ENCODE measurements at regions not wholly inside any gene's neighbourhood (a gene's known extent, or its start where the extent isn't known, plus 50 kb on each side); places are given as distances from the start of the nearest gene placed in this dataset.

DNA sequence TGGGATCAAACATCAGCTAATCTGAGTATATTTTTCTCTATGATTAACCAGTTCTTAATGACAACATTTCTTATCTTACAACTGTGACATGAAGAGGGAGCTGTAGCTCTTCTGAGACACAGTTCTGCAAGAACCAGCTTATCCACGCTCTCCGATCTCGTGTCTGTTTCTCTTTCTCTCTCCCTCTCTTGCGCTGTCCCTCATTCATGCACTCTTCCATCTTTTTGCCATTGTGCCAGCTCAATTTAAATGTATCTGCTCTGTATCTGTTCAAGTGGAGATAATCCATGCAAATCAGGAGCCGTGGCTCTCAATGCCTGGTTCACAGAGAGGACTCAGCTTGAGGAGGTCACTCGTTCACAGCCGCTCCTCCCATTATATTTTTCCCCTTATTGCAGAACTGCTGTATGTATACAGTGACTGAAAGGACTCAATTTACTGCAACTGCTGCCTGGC, 494.7 kb upstream of the ADGRL2 start:
- peak overlapping the region; percentile 20 to 58 (median 40); a peak in 7 of 8 replicates for H3K4me3 ChIP-seq (ENCODE audit: extremely low read depth in 1 of 4, insufficient read depth in 2 of 4, low read depth in 3 of 4, low read length in 4 of 4)
- DNase-seq (ENCODE audit: low read depth in 1 of 2, low spot score in 2 of 2): peak in 1 of 2 experiments; percentile 49
- 17% methylated on average over 7 of the region's 7 CpGs; no CpG with 5 or more reads in 1 of the 2 experiments for WGBS, 2 experiments (ENCODE audit: extremely low coverage in 1 of 2, insufficient coverage in 1 of 2, insufficient read length in 1 of 2, insufficient replicate concordance in 2 of 2, low coverage in 1 of 2, low lambda C conversion rate in 2 of 2, missing lambda C conversion rate in 1 of 2)

More for the DNA sequence above, 494.7 kb upstream of the ADGRL2 start:
- no peaks in the 10 kb centered on the region for H3K79me1 ChIP-seq (ENCODE audit: low read depth, low read length)
- CTCF ChIA-PET (ENCODE audit: partially characterized antibody): interaction anchor here (0.5 to 1.8 kb wide), 17 partner anchors 19 to 1075 kb away, joined by 3 to 6 read pairs (median 3); no protein-coding TSS in a partner anchor
- FAIRE-seq: peak; percentile 88
- no peak overlapping the region for H3K14ac ChIP-seq (ENCODE audit: insufficient read length)
- no peak overlapping the region for H4K91ac ChIP-seq (replicated peaks; ENCODE audit: insufficient read length, low read length)
- H3K27me3 ChIP-seq (replicated peaks in 1 of 4; ENCODE audit: control insufficient read depth in 3 of 4, extremely low read depth in 1 of 4, insufficient read depth in 3 of 4, low read length in 3 of 4): no peaks in the 10 kb centered on the region
- H3K4me2 ChIP-seq (ENCODE audit: insufficient read depth in 1 of 2, low read depth in 2 of 2, low read length in 2 of 2): peak overlapping the region; percentile 54 to 71
- no peak overlapping the region for H2BK5ac ChIP-seq (ENCODE audit: low read depth, low read length)
- peak overlapping the region; percentile 63; the same call in 1 of the 2 replicates for H2BK20ac ChIP-seq (ENCODE audit: low read length)
- no peak overlapping the region for H2AK5ac ChIP-seq (ENCODE audit: low read depth, low read length)
- peak overlapping the region; percentile 2; the same call in 1 of the 2 replicates for H3K27ac ChIP-seq (ENCODE audit: low read depth, low read length)
- H4K8ac ChIP-seq (ENCODE audit: extremely low read depth, insufficient read depth, low read length): no peak overlapping the region
- H2BK12ac ChIP-seq (ENCODE audit: low read depth, low read length): 0 out of 2 replicates have a peak overlapping the region, but pooled peaks have one; percentile 1
- no peaks in the 10 kb centered on the region for H4K20me1 ChIP-seq (replicated peaks in 1 of 2; ENCODE audit: control insufficient read depth in 1 of 2, insufficient read depth in 2 of 2, low read length in 2 of 2)
- H3K9me3 ChIP-seq (ENCODE audit: insufficient read depth in 2 of 2, low read depth in 1 of 2, low read length in 1 of 2): no peaks in the 10 kb centered on the region
- H2AFZ ChIP-seq (ENCODE audit: low read length): peak overlapping the region; percentile 67; the same call in 1 of the 2 replicates
- H3K4ac ChIP-seq (replicated peaks; ENCODE audit: insufficient read length, low read depth, low read length): no peak overlapping the region
- peaks cover 0 to 22% (median 2%) of the 10 kb centered on the region in 4 experiments; a peak in 2 of 7 replicates for H3K4me1 ChIP-seq (replicated peaks in 1 of 4; ENCODE audit: control insufficient read depth in 3 of 4, insufficient read depth in 4 of 4, low read length in 3 of 4)
- POLR2A ChIA-PET (ENCODE audit: partially characterized antibody): interaction anchor here (1.4 kb wide), 1 partner anchor 496 kb away, joined by 4 read pairs; no protein-coding TSS in a partner anchor
- H4K5ac ChIP-seq (ENCODE audit: insufficient read length, low read depth, low read length): peak overlapping the region; percentile 7
- TF ChIP-seq KDM1A (IDR thresholded peaks at IDR 0.05; ENCODE audit: borderline replicate concordance, low read length) (no peak), RAD21 (IDR thresholded peaks at IDR 0.05 in 1 of 2, conservative IDR thresholded peaks at IDR 0.05 in 1 of 2; ENCODE audit: low read depth in 2 of 2, low read length in 2 of 2) (peak; percentile 80 to 81)
- TF ChIP-seq, protein P1, sequence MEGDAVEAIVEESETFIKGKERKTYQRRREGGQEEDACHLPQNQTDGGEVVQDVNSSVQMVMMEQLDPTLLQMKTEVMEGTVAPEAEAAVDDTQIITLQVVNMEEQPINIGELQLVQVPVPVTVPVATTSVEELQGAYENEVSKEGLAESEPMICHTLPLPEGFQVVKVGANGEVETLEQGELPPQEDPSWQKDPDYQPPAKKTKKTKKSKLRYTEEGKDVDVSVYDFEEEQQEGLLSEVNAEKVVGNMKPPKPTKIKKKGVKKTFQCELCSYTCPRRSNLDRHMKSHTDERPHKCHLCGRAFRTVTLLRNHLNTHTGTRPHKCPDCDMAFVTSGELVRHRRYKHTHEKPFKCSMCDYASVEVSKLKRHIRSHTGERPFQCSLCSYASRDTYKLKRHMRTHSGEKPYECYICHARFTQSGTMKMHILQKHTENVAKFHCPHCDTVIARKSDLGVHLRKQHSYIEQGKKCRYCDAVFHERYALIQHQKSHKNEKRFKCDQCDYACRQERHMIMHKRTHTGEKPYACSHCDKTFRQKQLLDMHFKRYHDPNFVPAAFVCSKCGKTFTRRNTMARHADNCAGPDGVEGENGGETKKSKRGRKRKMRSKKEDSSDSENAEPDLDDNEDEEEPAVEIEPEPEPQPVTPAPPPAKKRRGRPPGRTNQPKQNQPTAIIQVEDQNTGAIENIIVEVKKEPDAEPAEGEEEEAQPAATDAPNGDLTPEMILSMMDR (IDR thresholded peaks at IDR 0.05; ENCODE audit: control extremely low read depth in 1 of 3, insufficient read depth in 1 of 3, low read depth in 1 of 3, low read length in 3 of 3): peak in 2 of 3 experiments; percentile 37 to 53; a peak in 2 of 4 replicates
- no peak overlapping the region for H3K23ac ChIP-seq (ENCODE audit: insufficient read length)
- peak overlapping the region; percentile 4; the same call in 1 of the 2 replicates for H3K18ac ChIP-seq (ENCODE audit: extremely low read depth, low read length)
- peaks cover 0 to 8% of the 10 kb centered on the region in 2 experiments; a peak in 1 of 4 replicates for H3K79me2 ChIP-seq (ENCODE audit: control insufficient read depth in 1 of 2, insufficient read depth in 2 of 2, low read length in 2 of 2)
- H3K56ac ChIP-seq (replicated peaks; ENCODE audit: insufficient read length, low read depth, low read length): no peak overlapping the region
- H3K23me2 ChIP-seq (ENCODE audit: low read depth, low read length): no peaks in the 10 kb centered on the region
- H3K9ac ChIP-seq (replicated peaks in 1 of 4; ENCODE audit: extremely low read depth in 1 of 4, low read depth in 3 of 4, low read length in 3 of 4): peak overlapping the region in 1 of 4 experiments; percentile 67; a peak in 1 of 7 replicates
- H2BK15ac ChIP-seq (ENCODE audit: low read length): no peak overlapping the region
- H3K36me3 ChIP-seq (ENCODE audit: control insufficient read depth in 2 of 4, insufficient read depth in 4 of 4, low read length in 3 of 4): no peaks in the 10 kb centered on the region
- peak overlapping the region; percentile 6 for H2BK120ac ChIP-seq (replicated peaks; ENCODE audit: low read depth, low read length)

Data from H1 (cell line).